Omental fat pad (tissue), 3 donors: ENCODE measurements at regions not wholly inside any gene's neighbourhood (a gene's known extent, or its start where the extent isn't known, plus 50 kb on each side); places are given as distances from the start of the nearest gene placed in this dataset.

Source experiments
- ATAC-seq: fragments of 150-250 bp; one replicate; pipeline ENCODE4 v1.9.1; 2016; ENCODE audit warnings: mild to moderate bottlenecking, moderate library complexity; ENCODE audit not compliant: low FRiP score
- DNase-seq: peaks from one replicate; pipeline ENCODE4 v3.0.0-alpha.2; 2019; ENCODE audit warnings: low spot score
- CTCF ChIP-seq, 3 donors: fragments of 450-650 bp; IDR thresholded peaks; one replicate each; pipeline ENCODE4 v1.5.1; 2016 to 2017; ENCODE audit warnings: antibody characterized with exemption in 3 of 3, mild to moderate bottlenecking in 3 of 3, moderate library complexity in 2 of 3

- ATAC-seq, result no peak
Observed at GRCh38 chr20:56940466-56940865, 311.4 kb downstream of the TFAP2C start.

GRCh38 chr20:56941101-56941686 is 312.1 kb downstream of the TFAP2C start:
- TF ChIP-seq CTCF (IDR thresholded peaks at IDR 0.05), result no peak
- ATAC-seq (no peak), DNase-seq (no peak)

More at GRCh38 chr20:56940466-56940865, 311.4 kb downstream of the TFAP2C start:
- DNase-seq, result no peak
- no peak for TF ChIP-seq CTCF (IDR thresholded peaks at IDR 0.05)

GRCh38 chr20:56943946-56944945 is 315.1 kb downstream of the TFAP2C start:
- no peak for ATAC-seq
- TF ChIP-seq CTCF (IDR thresholded peaks at IDR 0.05), result no peak

GRCh38 chr20:56945057-56945456 is 316.0 kb downstream of the TFAP2C start:
- TF ChIP-seq CTCF (IDR thresholded peaks at IDR 0.05), result no peak
- ATAC-seq (no peak), DNase-seq (no peak)

More at GRCh38 chr20:56943946-56944945, 315.1 kb downstream of the TFAP2C start:
- DNase-seq, result no peak

- DNase-seq (no peak), ATAC-seq (no peak)
- no peak for TF ChIP-seq CTCF (IDR thresholded peaks at IDR 0.05)
Observed at GRCh38 chr20:56945901-56946300, 316.8 kb downstream of the TFAP2C start.

GRCh38 chr20:56949318-56949717 is 317.1 kb downstream of the BMP7 start:
- TF ChIP-seq CTCF (IDR thresholded peaks at IDR 0.05), result no peak
- ATAC-seq (no peak), DNase-seq (no peak)
